ENCODE measurements at regions not wholly inside any gene's neighbourhood (a gene's known extent, or its start where the extent isn't known, plus 50 kb on each side); places are given as distances from the start of the nearest gene placed in this dataset.
"Not testable (repeated sequence)": the region's sequence is repeated elsewhere in the genome, so short reads cannot be mapped to it uniquely, and the experiment has no call there.

DNA sequence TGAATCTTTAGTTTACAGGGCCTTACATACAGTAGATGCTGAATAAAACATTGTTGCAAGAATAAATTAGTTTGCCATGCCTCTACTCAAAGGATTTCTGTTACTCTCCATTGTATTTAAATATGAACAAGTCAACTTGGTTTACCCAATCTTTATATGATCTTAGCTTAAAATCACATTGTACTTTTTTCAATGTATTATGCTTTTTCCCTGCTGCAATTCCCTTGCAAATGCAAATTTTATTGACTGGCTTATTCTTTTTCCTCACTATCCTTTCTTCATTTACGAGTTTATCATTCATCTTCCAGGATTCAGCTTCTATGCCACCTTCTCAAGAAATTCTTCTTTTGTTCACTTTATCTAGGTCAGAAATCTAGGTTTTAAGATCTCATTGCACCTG is 571.4 kb upstream of the ZNF804A start:
- no peak overlapping the region for H3K4me3 Mint-ChIP-seq
- no peak overlapping the region for H3K27ac Mint-ChIP-seq
- H3K9me3 Mint-ChIP-seq, result no peaks in the 10 kb centered on the region
- no peaks in the 10 kb centered on the region for H3K4me1 Mint-ChIP-seq
- DNase-seq, result no peak
- H3K27me3 Mint-ChIP-seq, result no peaks in the 10 kb centered on the region
- no peaks in the 10 kb centered on the region for H3K36me3 Mint-ChIP-seq (ENCODE audit: low read depth)
- ChIA-PET POLR2A (no interaction called here), CTCF (no interaction called here)

DNA sequence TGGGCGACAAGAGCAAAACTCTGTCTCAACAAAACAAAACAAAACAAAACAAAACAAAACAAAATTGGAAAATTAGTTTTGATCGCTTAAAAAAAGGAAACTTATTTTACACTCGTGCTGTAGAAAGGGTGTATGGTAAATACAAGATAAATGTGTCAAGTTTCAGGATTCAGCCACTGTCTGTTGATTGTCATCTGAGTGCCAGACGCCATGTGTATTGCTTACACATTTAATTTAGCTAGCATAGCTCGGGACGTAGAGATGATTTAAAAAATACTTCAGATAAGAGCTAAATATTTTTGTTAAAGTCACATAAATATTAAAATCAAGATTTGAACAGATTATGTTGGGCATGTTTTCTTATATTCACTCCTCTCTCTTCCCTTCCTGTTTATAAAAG is 568.1 kb upstream of the ZNF804A start:
- no peak for DNase-seq
- no peaks in the 10 kb centered on the region for H3K27me3 Mint-ChIP-seq
- H3K9me3 Mint-ChIP-seq, result no peaks in the 10 kb centered on the region
- H3K27ac Mint-ChIP-seq, result no peak overlapping the region
- no peaks in the 10 kb centered on the region for H3K4me1 Mint-ChIP-seq
- ChIA-PET POLR2A (no interaction called here), CTCF (no interaction called here)
- no peaks in the 10 kb centered on the region for H3K36me3 Mint-ChIP-seq (ENCODE audit: low read depth)
- H3K4me3 Mint-ChIP-seq, result no peak overlapping the region

DNA sequence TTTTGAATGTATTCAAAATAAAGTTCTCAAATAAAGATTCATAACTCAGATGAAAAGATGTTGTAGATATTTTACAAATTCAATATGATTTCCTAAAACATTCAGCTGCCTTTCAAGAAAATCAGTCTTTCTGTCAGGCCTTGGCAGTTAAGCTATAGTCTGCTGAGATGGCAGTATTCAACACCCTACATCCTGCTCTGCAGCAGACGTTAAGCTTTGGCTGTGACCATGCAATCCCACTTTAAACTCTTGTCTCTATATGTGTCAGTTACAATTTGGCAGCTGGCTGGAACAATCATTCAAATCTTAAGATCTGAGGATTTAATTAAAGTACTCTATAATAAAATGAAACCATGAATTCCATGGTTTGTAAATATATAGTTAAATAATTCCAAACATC is 567.3 kb upstream of the ZNF804A start:
- DNase-seq, result no peak
- no peaks in the 10 kb centered on the region for H3K4me1 Mint-ChIP-seq
- POLR2A ChIA-PET, result no interaction called here
- no peaks in the 10 kb centered on the region for H3K36me3 Mint-ChIP-seq (ENCODE audit: low read depth)
- no peak overlapping the region for H3K27ac Mint-ChIP-seq
- H3K27me3 Mint-ChIP-seq, result no peaks in the 10 kb centered on the region
- H3K9me3 Mint-ChIP-seq, result no peaks in the 10 kb centered on the region
- CTCF ChIA-PET, result no interaction called here
- no peak overlapping the region for H3K4me3 Mint-ChIP-seq

DNA sequence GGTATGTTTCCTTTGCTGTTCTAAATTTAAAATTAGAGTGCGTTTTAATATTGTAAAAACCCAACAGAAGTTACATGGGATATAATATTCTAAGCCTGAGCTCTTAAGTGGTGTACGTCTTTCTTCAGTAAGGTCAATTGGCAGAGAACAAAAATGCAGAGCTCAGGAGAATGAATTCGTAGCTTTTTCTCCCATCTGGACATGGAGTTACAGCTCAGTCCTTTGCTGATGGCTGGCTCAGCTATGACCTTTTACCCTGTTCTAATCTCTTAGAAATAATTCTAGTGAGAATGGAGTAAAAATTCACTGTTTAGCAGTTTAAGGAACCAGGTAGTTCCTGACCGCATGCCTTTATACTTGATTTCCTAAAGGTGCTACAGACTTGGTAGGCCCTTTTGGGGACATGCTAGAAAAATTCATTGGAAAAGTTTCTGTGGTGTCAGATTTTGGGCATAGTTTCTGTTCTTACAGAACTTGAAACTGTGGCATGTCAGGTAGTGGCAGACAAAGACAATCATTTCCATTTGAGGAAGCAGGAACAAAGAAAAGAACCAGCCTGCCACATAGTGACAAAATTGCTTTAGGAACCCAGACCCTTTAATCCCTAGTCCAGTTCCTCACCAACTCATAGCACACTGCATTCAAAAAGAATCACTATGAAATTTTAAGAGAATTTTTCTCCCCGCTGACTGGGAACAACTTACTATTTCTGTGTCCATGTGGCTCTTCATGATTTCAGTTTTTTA is 566.8 kb upstream of the ZNF804A start:
- Mint-ChIP-seq H3K4me1 (no peaks in the 10 kb centered on the region), H3K27me3 (no peaks in the 10 kb centered on the region), H3K4me3 (no peak overlapping the region), H3K9me3 (no peaks in the 10 kb centered on the region), H3K27ac (no peak overlapping the region), H3K36me3 (ENCODE audit: low read depth) (no peaks in the 10 kb centered on the region)
- ChIA-PET CTCF (no interaction called here), POLR2A (no interaction called here)
- no peak for DNase-seq

DNA sequence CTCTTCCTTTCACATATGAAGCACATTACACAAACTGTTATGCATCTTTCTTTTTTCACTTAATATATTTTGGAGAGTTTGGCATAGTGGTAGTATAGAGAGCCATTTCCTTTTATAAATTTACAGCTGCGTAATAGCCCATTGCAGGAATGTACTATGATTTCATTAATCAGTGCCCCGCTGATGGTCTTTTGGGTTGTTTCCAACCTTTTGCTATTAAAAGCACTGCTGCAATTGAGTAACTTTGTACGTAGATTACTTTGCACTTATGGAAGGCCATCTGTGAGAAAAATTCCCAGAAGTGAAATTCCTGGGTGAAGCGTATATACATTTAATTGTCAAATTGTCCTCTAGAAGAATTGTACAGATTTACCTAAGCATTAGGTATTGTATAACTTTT is 565.3 kb upstream of the ZNF804A start:
- DNase-seq, result no peak
- Mint-ChIP-seq H3K27ac (no peak overlapping the region), H3K27me3 (no peaks in the 10 kb centered on the region), H3K4me3 (no peak overlapping the region), H3K9me3 (no peaks in the 10 kb centered on the region), H3K36me3 (ENCODE audit: low read depth) (no peaks in the 10 kb centered on the region), H3K4me1 (no peaks in the 10 kb centered on the region)
- ChIA-PET CTCF (no interaction called here), POLR2A (no interaction called here)

DNA sequence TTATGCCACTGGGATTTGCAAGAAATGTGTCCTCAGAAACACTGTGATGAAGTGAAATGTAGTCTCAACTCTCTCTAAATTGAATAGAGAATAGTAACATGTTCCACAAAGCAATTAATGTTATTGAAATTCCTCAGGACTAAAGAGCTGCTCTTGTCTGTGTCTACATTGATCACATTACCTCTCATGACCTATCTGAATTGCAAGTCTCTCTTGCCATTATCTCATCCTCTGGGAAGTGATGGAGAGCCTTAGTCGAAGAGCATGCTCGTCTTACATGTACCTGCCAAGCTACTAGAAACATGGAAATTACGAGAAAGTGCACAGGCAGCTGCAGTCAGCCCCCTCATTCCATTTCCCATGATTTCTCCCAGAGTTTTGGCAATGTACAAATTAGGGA is 561.1 kb upstream of the ZNF804A start:
- Mint-ChIP-seq H3K9me3 (no peaks in the 10 kb centered on the region), H3K36me3 (ENCODE audit: low read depth) (no peaks in the 10 kb centered on the region), H3K27ac (no peak overlapping the region), H3K27me3 (no peaks in the 10 kb centered on the region), H3K4me3 (no peak overlapping the region), H3K4me1 (no peaks in the 10 kb centered on the region)
- CTCF ChIA-PET, result no interaction called here
- POLR2A ChIA-PET, result no interaction called here
- no peak for DNase-seq

DNA sequence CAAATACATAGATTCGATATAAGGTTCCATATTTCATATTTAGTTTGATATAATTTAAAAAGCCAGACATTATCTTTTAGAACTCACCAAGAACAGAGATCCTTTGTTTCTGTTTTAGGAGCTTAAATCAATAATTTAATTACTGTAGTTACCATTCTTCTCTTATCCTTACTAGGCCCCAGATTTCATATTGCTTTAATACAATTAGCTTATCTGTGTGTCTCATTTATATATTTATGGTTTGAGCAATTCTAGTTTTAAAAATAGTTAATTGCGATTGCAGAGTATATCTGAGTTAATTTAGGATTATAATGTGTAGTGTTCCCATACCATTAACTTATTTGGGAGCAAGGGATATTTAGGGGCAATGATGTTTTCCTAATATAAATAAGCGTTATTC is 558.8 kb upstream of the ZNF804A start:
- Mint-ChIP-seq H3K27ac (no peak overlapping the region), H3K4me3 (no peak overlapping the region), H3K9me3 (no peaks in the 10 kb centered on the region), H3K4me1 (no peaks in the 10 kb centered on the region), H3K36me3 (ENCODE audit: low read depth) (no peaks in the 10 kb centered on the region), H3K27me3 (no peaks in the 10 kb centered on the region)
- ChIA-PET CTCF (no interaction called here), POLR2A (no interaction called here)
- DNase-seq, result no peak

DNA sequence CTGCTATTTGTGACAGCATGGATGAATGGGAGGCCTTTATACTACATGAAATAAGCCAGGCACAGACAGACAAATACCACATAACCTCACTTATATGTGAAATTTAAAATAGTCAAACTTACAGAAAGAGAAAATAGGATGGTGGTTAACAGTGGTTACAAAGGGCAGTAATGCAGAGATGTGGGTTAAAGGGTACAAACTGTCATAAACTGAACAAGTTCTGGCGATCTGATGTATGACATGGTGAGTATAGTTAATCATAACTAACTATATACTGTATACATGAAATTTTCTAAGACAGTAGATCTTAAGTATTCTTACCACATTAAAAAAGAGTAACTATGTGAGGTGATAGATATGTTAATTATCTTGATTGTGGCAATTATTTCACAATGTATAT is 558.1 kb upstream of the ZNF804A start:
- no peaks in the 10 kb centered on the region for H3K27me3 Mint-ChIP-seq
- no peak overlapping the region for H3K4me3 Mint-ChIP-seq
- H3K36me3 Mint-ChIP-seq (ENCODE audit: low read depth), result no peaks in the 10 kb centered on the region
- no peak overlapping the region for H3K27ac Mint-ChIP-seq
- POLR2A ChIA-PET, result no interaction called here
- no peak for DNase-seq
- H3K9me3 Mint-ChIP-seq, result no peaks in the 10 kb centered on the region
- CTCF ChIA-PET, result no interaction called here
- H3K4me1 Mint-ChIP-seq, result no peaks in the 10 kb centered on the region

DNA sequence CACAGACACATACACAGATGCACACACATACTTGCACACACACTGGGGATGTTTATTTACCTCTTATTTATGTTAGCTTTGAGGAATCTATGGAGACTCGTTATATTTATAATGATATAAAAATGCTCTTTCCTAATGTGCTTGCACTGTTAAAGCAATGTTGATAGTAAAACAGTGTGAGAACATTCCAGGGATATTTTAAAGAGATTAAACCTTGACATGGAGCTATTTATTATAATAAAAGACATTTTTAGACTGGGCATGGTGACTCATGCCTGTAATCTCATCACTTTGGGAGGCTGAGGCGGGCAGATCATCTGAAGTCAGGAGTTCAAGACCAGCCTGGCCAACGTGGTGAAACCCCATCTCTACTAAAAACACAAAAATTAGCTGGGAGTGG is 557.3 kb upstream of the ZNF804A start:
- ChIA-PET POLR2A (no interaction called here), CTCF (no interaction called here)
- no peak overlapping the region for H3K27ac Mint-ChIP-seq
- H3K9me3 Mint-ChIP-seq, result no peaks in the 10 kb centered on the region
- H3K4me1 Mint-ChIP-seq, result no peaks in the 10 kb centered on the region
- no peak for DNase-seq
- H3K27me3 Mint-ChIP-seq, result no peaks in the 10 kb centered on the region
- H3K4me3 Mint-ChIP-seq, result no peak overlapping the region
- H3K36me3 Mint-ChIP-seq (ENCODE audit: low read depth), result no peaks in the 10 kb centered on the region

DNA sequence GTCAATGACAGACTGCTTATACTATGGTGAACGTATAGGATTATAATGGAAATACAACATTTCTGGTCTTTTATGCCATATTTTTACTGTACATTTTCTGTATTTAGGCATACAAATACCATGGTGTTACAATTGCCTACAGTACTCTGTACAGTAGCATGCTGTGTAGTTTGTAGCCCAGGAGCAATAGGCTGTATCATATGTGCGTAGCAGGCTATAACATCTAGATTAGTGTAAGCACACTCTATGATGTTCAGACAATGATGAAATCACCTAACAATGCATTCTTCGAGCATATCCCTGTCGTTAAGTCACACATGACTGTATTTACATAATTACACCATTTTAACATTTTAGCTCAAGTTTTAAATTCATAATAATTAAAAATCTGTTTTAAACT is 556.6 kb upstream of the ZNF804A start:
- Mint-ChIP-seq H3K4me1 (no peaks in the 10 kb centered on the region), H3K4me3 (no peak overlapping the region), H3K36me3 (ENCODE audit: low read depth) (no peaks in the 10 kb centered on the region), H3K9me3 (no peaks in the 10 kb centered on the region), H3K27ac (no peak overlapping the region), H3K27me3 (no peaks in the 10 kb centered on the region)
- no peak for DNase-seq
- ChIA-PET CTCF (no interaction called here), POLR2A (no interaction called here)

DNA sequence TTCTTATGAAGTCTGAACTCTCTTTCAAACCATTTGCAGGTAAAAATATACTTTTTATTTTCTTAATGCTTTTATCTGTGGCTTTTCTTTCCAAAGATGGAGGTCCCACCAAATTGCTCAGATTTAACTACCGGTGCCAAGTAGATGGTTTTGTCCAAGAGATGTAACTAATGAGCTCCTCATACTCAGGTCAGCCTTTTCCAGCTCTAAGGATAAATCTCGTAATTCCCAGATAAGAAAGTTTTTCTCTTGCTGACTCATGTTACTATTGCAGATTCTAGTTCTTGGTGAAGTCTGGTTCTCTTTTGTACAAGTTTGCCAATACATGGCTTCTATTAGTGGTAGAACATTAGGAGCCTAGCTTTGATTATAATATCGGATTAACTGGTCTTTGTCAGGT is 550.8 kb upstream of the ZNF804A start:
- H3K27me3 Mint-ChIP-seq, result no peaks in the 10 kb centered on the region
- POLR2A ChIA-PET, result no interaction called here
- no peak overlapping the region for H3K27ac Mint-ChIP-seq
- H3K4me1 Mint-ChIP-seq, result no peaks in the 10 kb centered on the region
- no peaks in the 10 kb centered on the region for H3K36me3 Mint-ChIP-seq (ENCODE audit: low read depth)
- H3K4me3 Mint-ChIP-seq, result no peak overlapping the region
- H3K9me3 Mint-ChIP-seq, result no peaks in the 10 kb centered on the region
- CTCF ChIA-PET, result no interaction called here
- no peak for DNase-seq

DNA sequence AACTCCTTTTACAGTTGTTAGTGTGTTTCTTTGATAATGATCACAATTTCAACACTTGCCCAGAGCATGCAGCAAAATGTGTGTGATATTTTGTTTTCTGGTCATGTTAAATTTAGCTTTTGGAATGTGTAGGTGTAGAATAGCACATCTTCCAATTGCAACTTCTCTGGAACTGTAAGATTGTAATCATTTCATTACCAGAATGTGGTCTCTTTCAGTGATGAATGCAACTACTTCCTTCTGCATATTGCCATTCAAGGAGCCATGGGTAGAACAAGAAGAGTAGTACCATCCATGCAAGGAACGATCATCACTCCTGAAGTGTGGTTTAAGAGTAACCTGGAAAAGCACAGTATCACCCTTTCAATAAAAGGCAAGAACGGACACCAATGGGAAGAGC is 548.8 kb upstream of the ZNF804A start:
- CTCF ChIA-PET, result no interaction called here
- POLR2A ChIA-PET, result no interaction called here
- Mint-ChIP-seq H3K4me3 (no peak overlapping the region), H3K9me3 (no peaks in the 10 kb centered on the region), H3K27ac (no peak overlapping the region), H3K36me3 (ENCODE audit: low read depth) (no peaks in the 10 kb centered on the region), H3K27me3 (no peaks in the 10 kb centered on the region), H3K4me1 (no peaks in the 10 kb centered on the region)
- no peak for DNase-seq

DNA sequence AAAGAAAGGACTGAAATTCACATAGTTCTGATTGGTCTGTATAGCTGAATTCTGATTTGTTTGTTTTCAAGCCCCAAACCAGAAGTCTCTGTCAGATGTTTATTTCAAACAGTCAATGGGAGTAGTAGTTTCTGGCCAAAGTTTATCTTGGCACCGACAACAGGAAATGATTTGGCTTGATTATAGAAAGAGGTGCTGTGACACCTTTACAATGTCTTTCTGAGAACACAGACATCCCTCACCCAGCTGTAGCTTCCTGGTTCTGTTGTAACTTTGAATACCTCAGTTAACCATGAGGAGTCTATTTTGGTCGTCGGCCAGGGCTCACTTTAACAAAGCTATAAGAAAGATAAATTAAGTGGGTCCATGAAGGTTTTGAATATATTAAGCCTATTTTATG is 545.0 kb upstream of the ZNF804A start:
- H3K9me3 Mint-ChIP-seq, result no peaks in the 10 kb centered on the region
- H3K4me1 Mint-ChIP-seq, result no peaks in the 10 kb centered on the region
- H3K4me3 Mint-ChIP-seq, result no peak overlapping the region
- no peaks in the 10 kb centered on the region for H3K27me3 Mint-ChIP-seq
- CTCF ChIA-PET, result no interaction called here
- H3K27ac Mint-ChIP-seq, result no peak overlapping the region
- no peaks in the 10 kb centered on the region for H3K36me3 Mint-ChIP-seq (ENCODE audit: low read depth)
- no peak for DNase-seq
- POLR2A ChIA-PET, result no interaction called here

DNA sequence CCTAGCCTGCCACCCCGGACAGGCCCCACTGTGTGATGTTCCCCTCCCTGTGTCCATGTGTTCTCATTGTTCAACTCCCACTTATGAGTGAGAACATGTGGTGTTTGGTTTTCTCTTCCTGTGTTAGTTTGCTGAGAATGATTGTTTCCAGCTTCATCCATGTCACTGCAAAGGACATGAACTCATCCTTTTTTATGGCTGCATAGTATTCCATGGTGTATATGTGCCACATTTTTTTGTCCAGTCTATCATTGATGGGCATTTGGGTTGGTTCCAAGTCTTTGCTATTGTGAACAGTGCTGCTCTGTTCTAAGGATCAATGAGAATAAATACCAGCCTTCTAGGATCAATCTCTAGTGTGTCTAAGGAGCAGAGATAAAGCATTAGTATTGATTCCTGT is 543.9 kb upstream of the ZNF804A start:
- H3K27ac Mint-ChIP-seq; H3K4me1 Mint-ChIP-seq; H3K9me3 Mint-ChIP-seq; H3K36me3 Mint-ChIP-seq (ENCODE audit: low read depth); DNase-seq; H3K4me3 Mint-ChIP-seq; POLR2A ChIA-PET; H3K27me3 Mint-ChIP-seq: not testable (repeated sequence)
- CTCF ChIA-PET, result interaction anchor here (0.6 kb wide), 1 partner anchor 1405 kb away, joined by 4 read pairs; no protein-coding TSS in a partner anchor

DNA sequence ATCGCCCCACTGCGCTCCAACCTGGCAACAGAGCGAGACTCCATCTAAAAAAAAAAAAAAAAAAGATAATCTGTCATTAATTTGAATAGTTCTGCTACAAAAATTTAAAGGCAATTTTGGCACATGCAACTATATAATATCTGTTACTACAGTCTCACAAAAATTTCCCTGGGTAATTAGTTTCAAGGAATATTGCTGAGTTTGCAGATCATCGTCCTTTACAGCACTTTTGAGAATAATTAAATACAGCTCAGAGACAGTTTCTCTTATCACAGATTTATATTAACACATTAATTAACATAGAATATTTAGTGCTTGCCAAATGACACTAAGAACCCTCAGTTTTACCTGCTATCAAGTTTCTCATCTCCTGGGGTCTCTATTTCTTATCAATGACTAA is 540.4 kb upstream of the ZNF804A start:
- H3K4me3 Mint-ChIP-seq, result no peak overlapping the region
- POLR2A ChIA-PET, result no interaction called here
- no peaks in the 10 kb centered on the region for H3K9me3 Mint-ChIP-seq
- no peak for DNase-seq
- H3K27ac Mint-ChIP-seq, result no peak overlapping the region
- no peaks in the 10 kb centered on the region for H3K4me1 Mint-ChIP-seq
- CTCF ChIA-PET, result no interaction called here
- no peaks in the 10 kb centered on the region for H3K36me3 Mint-ChIP-seq (ENCODE audit: low read depth)
- no peaks in the 10 kb centered on the region for H3K27me3 Mint-ChIP-seq

Data from activated CD4-positive, alpha-beta T cell treated with anti-CD3 and anti-CD28 coated beads, Interleukin-2, amount 10 ng/mL, durations not matched to agents 7 days and 5 days (primary cell).